ENCODE measurements at regions not wholly inside any gene's neighbourhood (a gene's known extent, or its start where the extent isn't known, plus 50 kb on each side); places are given as distances from the start of the nearest gene placed in this dataset.

DNA sequence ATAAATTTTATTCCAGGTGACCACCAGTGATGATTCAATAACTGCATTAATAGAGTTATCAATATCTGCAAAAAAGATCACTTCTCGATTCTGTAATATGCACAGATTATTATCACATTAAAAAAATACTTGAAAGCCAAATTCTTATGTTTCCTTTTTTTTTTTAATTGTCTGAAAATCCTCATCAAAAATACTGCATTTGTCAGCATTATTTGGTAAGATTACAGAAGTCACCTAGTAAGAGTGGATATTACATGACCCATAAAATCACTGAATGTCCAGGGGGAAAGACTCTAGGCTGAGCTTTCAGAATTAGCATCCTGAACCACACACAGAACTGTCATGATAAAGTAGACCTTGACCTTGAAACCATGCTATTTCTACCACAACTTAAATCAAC, 617.2 kb upstream of the CDH7 start:
- TF ChIP-seq, protein P1, sequence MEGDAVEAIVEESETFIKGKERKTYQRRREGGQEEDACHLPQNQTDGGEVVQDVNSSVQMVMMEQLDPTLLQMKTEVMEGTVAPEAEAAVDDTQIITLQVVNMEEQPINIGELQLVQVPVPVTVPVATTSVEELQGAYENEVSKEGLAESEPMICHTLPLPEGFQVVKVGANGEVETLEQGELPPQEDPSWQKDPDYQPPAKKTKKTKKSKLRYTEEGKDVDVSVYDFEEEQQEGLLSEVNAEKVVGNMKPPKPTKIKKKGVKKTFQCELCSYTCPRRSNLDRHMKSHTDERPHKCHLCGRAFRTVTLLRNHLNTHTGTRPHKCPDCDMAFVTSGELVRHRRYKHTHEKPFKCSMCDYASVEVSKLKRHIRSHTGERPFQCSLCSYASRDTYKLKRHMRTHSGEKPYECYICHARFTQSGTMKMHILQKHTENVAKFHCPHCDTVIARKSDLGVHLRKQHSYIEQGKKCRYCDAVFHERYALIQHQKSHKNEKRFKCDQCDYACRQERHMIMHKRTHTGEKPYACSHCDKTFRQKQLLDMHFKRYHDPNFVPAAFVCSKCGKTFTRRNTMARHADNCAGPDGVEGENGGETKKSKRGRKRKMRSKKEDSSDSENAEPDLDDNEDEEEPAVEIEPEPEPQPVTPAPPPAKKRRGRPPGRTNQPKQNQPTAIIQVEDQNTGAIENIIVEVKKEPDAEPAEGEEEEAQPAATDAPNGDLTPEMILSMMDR (IDR thresholded peaks at IDR 0.05) = no peak
- TF ChIP-seq POLR2A (IDR thresholded peaks at IDR 0.05) (no peak), POLR2AphosphoS5 (IDR thresholded peaks at IDR 0.05) (no peak)
